Femur (tissue), 1 donor: ENCODE measurements at regions not wholly inside any gene's neighbourhood (a gene's known extent, or its start where the extent isn't known, plus 50 kb on each side); places are given as distances from the start of the nearest gene placed in this dataset.
A peak's percentile ranks its signal among the peaks of the same experiment; 100 is the strongest.

ENCODE experiments used
- DNase-seq: peaks from one replicate; pipeline ENCODE4 v3.0.0-alpha.2; 2017

DNA sequence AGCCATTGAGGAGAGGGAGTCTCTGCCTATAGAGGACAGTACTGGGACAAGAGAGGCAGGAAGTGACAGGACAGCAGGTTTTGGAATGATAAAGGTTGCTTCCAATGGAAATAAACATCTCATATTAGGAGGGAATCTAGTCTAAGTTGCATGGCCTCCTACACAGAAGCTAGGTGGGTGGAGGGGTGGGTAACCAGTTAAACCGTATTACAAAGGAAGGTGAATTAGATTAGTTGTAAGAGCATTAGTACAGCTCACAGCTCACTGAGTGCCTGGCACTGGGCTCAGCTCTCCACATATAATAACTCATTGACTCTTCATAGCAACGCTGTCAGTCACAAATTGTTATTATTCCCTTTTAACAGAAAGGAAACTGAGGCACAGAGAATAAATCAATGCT lies 468.1 kb downstream of the PTPRU start:
- no peak for DNase-seq

GRCh38 chr1:29703596-29704370 lies 467.5 kb downstream of the PTPRU start:
- no peak for DNase-seq

DNA sequence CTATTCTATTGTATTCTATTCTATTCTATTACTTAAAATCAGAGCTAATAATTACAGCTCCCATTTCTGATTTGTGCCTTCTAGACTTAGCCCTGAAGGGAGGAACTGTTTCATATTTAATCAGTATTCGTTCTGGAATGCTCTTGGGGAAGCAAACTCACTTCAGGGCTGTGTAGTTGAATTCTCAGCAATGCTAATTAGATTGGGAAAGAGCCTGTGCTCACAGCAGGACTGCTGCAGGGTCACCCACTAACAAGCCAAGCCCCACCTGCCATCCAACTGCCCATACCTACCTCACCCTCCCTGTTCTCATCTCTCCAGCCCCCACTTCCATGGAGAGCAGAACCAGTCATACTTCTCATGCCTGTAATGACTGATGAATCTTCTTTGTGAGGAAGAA lies 464.2 kb downstream of the PTPRU start:
- no peak for DNase-seq

DNA sequence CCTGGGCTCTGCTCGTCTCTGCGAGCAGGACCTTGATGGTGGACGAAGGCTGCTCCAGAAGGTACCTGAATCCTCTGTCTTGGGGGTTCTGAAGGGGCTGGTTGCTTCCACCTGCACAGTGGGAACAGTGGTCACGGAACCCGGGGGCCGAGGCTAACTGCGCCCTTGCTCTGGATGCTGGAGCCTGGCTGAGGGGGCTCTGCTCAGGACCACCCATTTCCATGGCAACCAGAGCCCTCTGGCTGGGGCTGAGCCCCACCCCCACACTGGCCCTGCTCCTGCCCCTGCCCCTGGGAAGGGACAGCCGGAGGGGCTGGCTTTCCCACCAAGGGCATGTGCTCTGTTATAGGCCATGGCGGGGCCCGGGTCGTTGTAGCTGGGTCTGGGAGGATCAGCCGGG lies 462.3 kb downstream of the PTPRU start:
- DNase-seq, result no peak

DNA sequence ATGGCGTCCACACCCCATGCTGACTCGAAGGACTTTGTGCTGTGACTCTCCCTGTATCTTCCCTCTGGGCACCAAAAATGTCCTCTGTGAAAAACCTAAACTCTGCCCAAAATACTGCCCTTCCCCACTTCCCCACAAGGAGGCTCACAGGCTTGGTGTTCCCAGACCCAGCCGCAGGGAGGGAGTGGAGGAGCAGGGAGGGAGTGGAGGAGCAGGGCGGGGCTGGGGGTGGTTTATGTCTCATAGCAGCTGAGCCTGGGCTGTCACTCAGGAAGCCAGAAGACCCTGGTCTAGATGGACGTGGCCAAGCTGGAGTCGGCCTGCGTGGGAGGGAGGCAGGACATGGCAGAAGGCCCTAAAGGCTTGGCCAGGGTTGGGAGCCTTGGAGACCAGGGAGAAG lies 461.7 kb downstream of the PTPRU start:
- peak; percentile 68 for DNase-seq

DNA sequence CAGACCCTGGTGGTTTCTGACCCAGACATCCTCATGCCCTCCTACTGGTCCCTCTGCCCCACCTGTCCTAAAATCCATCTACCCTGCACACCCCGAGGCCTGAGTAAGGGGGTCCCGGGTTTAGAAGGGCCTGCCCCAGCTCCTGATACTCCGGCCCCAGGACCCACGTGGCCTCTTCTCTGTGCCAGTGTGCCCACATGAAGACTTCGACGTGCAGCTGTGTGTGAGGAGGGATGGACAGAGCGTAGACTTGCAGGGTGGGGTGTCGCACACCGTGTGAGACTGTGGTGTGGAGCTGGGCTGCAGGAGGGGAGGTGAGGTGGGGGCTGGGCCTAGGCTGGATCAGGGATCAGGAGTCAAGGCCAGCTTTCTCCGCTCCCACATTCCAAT lies 461.1 kb downstream of the PTPRU start:
- no peak for DNase-seq

DNA sequence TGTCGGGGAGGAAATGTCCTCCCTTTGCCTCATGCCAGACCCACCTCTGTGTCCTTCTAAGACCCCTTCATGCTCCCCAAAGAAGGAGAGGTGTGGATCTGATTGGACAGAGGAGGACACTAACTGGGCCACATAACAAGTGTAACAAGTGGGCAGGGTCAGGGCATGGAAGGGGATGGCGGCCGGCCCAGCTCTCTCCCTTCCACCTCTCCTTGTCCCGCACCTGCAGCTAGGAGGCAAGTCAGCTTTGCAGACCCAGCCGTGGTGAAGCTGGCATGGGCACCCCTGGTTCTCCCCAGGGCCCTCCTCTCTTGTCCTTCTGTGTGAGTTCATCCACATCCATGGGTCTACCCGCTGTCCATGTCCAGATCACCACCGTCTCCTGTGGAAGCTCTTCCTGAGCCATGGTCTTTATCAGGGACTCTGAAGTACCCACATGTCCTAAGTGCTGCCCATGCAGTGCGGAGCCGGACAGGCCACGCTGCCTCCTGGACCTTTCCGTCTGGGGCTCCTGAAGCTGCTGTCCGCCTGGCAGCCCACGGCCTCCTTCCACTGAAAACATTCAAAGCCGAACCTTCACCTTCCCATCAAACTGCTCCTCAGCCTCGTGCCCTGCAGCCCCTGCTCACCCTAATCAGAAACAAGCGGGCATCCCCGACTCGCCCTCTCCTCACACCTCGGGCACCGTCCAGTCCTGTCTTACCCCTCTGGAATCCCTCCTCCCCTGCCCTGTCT lies 460.5 kb downstream of the PTPRU start:
- DNase-seq, result no peak

DNA sequence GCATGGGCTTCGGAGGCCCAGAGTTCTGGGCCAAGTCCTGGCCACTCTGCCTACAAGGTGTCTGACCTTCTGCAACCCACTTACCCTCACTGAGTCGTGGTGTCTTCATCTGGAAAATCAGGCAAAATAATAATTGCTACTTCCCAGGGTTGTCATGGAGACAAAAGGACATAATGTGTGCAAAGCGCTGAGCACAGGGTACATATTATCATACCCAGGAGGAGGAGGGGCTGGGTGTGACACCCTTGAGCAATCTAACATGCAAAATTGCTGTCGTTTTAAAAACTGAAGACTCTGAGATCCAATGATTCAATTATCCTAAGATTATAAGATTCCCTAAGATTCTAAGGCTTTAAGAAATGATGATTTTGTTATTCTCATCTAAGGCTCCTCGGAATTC lies 459.5 kb downstream of the PTPRU start:
- DNase-seq, result no peak

GRCh38 chr1:29695036-29695435 lies 458.7 kb downstream of the PTPRU start:
- no peak for DNase-seq

DNA sequence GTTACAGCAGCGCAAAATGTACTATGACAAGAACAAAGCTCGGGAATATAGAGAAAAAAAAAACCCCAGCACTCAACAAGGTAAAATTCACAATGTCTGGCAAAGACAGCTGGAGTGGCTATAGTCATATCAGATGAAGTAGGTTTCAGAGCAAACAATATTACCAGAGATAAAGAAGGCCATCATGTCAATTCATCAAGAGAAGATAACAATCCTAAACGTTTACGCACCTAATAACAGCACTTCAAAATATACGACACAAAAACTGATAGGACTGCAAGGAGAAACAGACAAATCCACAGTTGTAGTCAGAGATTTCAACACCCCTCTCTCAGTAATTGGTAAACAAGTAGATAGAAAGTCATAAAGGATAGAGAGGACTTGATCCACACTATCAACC lies 455.2 kb downstream of the PTPRU start:
- no peak for DNase-seq

DNA sequence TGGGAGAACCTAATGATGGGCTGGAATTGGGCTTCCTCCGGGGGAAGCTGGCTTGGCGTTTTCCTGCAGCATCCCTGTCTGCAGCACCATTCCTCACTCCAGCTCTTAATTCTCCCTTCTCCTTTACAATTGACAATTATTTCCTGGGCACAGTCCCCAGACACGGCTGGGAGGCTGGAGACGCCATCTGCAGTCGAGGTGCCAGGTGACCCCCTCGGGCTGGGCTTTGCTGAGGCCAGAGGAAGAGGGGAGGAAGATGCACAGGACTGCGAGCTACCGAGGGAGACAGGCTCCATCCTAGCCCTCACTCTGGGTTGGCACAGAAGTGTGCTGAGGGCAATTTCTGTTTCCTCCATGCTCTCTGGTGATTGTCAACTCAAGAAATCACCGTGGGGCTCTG lies 453.8 kb downstream of the PTPRU start:
- peak; percentile 5 for DNase-seq

GRCh38 chr1:29689372-29690030 lies 453.2 kb downstream of the PTPRU start:
- DNase-seq, result peak; percentile 10

- DNase-seq, result peak; percentile 30
Observed at GRCh38 chr1:29688471-29689365, 452.4 kb downstream of the PTPRU start.

- peak; percentile 9 for DNase-seq
Observed at GRCh38 chr1:29687601-29688244, 451.4 kb downstream of the PTPRU start.

DNA sequence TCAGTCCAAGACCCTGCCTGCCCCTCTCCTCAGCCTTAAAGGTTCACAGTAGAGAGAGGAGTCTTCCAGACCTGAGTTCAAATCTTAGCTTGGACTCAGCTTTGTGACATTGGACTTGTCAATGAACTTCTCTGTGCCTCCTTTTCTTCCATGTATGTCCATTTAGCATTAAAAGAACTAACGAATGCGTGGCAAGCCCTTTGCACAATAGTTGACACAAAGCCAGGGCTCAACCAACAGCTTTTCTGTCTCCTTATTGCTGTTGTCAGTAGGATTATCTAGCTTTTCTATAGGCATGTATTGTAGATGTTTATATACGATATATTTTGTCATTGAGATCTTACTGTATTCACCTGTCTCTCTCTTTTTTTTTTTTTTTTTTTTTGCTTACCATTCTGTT lies 450.8 kb downstream of the PTPRU start:
- no peak for DNase-seq

GRCh38 chr1:29686012-29686930 lies 449.9 kb downstream of the PTPRU start:
- DNase-seq, result no peak

GRCh38 chr1:29685387-29685786 lies 449.1 kb downstream of the PTPRU start:
- DNase-seq, result no peak

DNA sequence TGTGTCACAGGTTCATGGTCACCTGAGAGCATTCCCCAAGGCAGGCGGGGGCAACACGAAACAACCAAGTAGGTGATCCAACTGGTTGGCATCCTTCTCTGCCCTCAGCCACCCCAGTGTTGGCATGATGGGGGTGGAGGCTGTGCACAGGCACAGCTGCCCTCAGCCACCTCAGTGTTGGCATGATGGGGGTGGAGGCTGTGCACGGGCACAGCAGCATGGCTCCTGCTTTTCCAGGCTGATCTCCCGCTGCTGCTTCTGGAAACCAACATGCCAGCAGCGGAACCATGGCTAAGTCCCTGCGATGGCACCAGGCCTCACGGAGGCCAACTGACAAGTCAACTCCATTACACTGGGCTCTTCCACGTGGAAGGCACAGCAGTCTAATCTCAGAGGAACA lies 447.8 kb downstream of the PTPRU start:
- no peak for DNase-seq

GRCh38 chr1:29683472-29683871 lies 447.1 kb downstream of the PTPRU start:
- no peak for DNase-seq

DNA sequence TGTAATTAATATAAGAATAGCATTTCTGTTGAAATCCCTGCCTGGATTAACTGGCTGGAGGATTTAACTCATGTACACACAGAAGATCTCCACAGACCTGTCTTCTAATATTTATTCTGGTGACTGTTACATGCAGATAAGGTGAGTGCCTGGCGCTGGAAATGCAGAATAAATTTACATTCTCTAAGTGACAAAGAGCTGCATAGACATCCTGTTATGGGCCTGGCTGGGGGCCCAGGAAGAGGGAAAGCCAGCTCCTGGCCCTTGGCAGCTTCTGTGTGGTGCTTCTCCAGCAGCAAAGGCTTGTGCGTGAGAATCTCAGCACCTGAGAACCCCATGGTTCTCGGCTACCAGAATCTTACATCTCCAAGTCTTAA lies 446.6 kb downstream of the PTPRU start:
- no peak for DNase-seq

GRCh38 chr1:29682171-29682918 lies 446.0 kb downstream of the PTPRU start:
- no peak for DNase-seq
